Activated CD8-positive, alpha-beta T cell treated with anti-CD3 and anti-CD28 coated beads for 36 hours (primary cell): ENCODE measurements at regions not wholly inside any gene's neighbourhood (a gene's known extent, or its start where the extent isn't known, plus 50 kb on each side); places are given as distances from the start of the nearest gene placed in this dataset.
"Not testable (repeated sequence)": the region's sequence is repeated elsewhere in the genome, so short reads cannot be mapped to it uniquely, and the experiment has no call there.

Source experiments
- ATAC-seq: fragments of 200-7000 bp; cut with Tn5 transposase; one replicate; pipeline ENCODE4 v1.10.0; 2021; ENCODE audit warnings: mild to moderate bottlenecking, moderate library complexity
- CTCF ChIA-PET: fragments of 350-600 bp; sonication (Branson Sonifier 250); formaldehyde crosslinking; loops from one replicate; lab custom pipeline; 2021; ENCODE audit warnings: antibody characterized with exemption; lab: Charles Lee
- POLR2A ChIA-PET: fragments of 350-600 bp; sonication (Branson Sonifier 250); formaldehyde crosslinking; loops from one replicate; lab custom pipeline; 2021; ENCODE audit warnings: antibody characterized with exemption; lab: Charles Lee
- DNase-seq: peaks from one replicate; pipeline ENCODE4 v3.0.0-alpha.2; 2020
- H3K27ac Mint-ChIP-seq: one replicate; pipeline ENCODE4 v1.8.0; 2021; ENCODE audit warnings: mild to moderate bottlenecking, mixed read lengths
- H3K27me3 Mint-ChIP-seq: one replicate; pipeline ENCODE4 v1.8.0; 2021; ENCODE audit warnings: mixed read lengths
- H3K36me3 Mint-ChIP-seq: one replicate; pipeline ENCODE4 v1.8.0; 2021; ENCODE audit warnings: low read depth, mixed read lengths
- H3K4me1 Mint-ChIP-seq: one replicate; pipeline ENCODE4 v1.8.0; 2021; ENCODE audit warnings: low read depth, mixed read lengths
- H3K4me3 Mint-ChIP-seq: one replicate; pipeline ENCODE4 v1.8.0; 2021; ENCODE audit warnings: mild to moderate bottlenecking, moderate library complexity, mixed read lengths
- H3K9me3 Mint-ChIP-seq: one replicate; pipeline ENCODE4 v1.8.0; 2021; ENCODE audit warnings: mixed read lengths
- CTCF ChIP-seq: fragments of 200-600 bp; IDR thresholded peaks from one replicate; pipeline ENCODE4 v1.8.0; 2022; ENCODE audit warnings: antibody characterized with exemption, mild to moderate bottlenecking
- intact Hi-C: fragments of 100-400 bp; cut with micrococcal nuclease; formaldehyde crosslinking; loops from one replicate; pipeline ENCODE4 v1.10.0; 2022

GRCh38 chr3:81349816-81350340, 411.6 kb downstream of the GBE1 start:
- TF ChIP-seq CTCF = no peak
- H3K27me3 Mint-ChIP-seq = no peaks in the 10 kb centered on the region
- POLR2A ChIA-PET = no interaction called here

DNA sequence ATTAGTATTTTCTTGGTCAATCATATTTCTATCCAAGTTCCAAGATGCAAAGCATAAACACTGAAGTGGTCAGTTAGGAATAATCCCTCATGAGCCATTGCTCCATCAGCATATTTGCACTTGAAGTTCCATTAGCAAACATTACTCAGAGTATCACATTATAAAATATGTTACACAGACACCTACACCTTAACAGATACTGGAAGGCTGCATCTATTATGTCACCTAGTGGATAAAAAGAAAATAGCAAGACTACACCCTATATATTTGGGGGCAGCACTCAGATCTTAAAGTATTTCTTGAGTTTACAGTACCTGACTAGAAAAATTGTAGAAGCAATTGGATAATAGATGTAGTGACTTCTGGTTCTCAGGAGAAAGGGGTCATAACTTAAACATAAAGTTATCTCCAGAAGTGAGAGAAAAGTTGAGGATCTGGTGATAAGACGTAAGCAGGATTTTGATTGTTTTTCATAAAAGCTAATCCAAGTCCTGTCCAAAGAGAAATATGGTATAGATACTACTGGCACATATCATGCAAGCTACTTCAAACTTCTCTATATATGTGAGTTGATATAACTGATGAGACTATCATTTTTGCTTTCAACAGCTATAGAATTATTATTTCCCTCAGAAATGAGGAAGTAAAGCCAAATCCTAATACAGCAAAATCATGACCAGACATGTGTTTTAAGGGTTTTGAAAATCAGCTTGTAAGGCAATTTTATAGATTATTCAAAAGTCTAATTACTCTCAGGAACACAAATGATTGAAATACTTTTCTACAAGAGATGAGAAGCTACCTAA, 422.2 kb downstream of the GBE1 start:
- no peak overlapping the region for H3K27ac Mint-ChIP-seq
- no peaks in the 10 kb centered on the region for H3K9me3 Mint-ChIP-seq
- intact Hi-C loops = no loop called here
- no peaks in the 10 kb centered on the region for H3K36me3 Mint-ChIP-seq
- peak; percentile 22 for TF ChIP-seq CTCF
- DNase-seq (no peak), ATAC-seq (peak; percentile 51)
- POLR2A ChIA-PET = interaction anchor here (0.5 to 0.6 kb wide), 2 partner anchors 22 to 26 kb away, joined by 4 to 5 read pairs; no protein-coding TSS in a partner anchor
- H3K4me1 Mint-ChIP-seq = no peaks in the 10 kb centered on the region
- no peak overlapping the region for H3K4me3 Mint-ChIP-seq
- CTCF ChIA-PET = interaction anchor here (0.6 to 3.3 kb wide), 3 partner anchors 10 to 499 kb away, joined by 3 to 13 read pairs (median 4); no protein-coding TSS in a partner anchor
- no peaks in the 10 kb centered on the region for H3K27me3 Mint-ChIP-seq

More at GRCh38 chr3:81349816-81350340, 411.6 kb downstream of the GBE1 start:
- Mint-ChIP-seq H3K9me3 (no peaks in the 10 kb centered on the region), H3K4me1 (no peaks in the 10 kb centered on the region), H3K4me3 (no peak overlapping the region), H3K36me3 (no peaks in the 10 kb centered on the region), H3K27ac (no peak overlapping the region)
- intact Hi-C loops = no loop called here
- DNase-seq (no peak), ATAC-seq (no peak)
- CTCF ChIA-PET = interaction anchor here (2.0 kb wide), 1 partner anchor 11 kb away, joined by 4 read pairs; no protein-coding TSS in a partner anchor

- no peaks in the 10 kb centered on the region for H3K27me3 Mint-ChIP-seq
- H3K4me1 Mint-ChIP-seq = no peaks in the 10 kb centered on the region
- no peaks in the 10 kb centered on the region for H3K36me3 Mint-ChIP-seq
- DNase-seq (no peak), ATAC-seq (no peak)
- no peak overlapping the region for H3K4me3 Mint-ChIP-seq
- intact Hi-C loops = no loop called here
- no peak overlapping the region for H3K27ac Mint-ChIP-seq
- POLR2A ChIA-PET = no interaction called here
- no peaks in the 10 kb centered on the region for H3K9me3 Mint-ChIP-seq
- CTCF ChIA-PET = no interaction called here
- no peak for TF ChIP-seq CTCF
Observed at GRCh38 chr3:81336470-81336869, 425.0 kb downstream of the GBE1 start.

DNA sequence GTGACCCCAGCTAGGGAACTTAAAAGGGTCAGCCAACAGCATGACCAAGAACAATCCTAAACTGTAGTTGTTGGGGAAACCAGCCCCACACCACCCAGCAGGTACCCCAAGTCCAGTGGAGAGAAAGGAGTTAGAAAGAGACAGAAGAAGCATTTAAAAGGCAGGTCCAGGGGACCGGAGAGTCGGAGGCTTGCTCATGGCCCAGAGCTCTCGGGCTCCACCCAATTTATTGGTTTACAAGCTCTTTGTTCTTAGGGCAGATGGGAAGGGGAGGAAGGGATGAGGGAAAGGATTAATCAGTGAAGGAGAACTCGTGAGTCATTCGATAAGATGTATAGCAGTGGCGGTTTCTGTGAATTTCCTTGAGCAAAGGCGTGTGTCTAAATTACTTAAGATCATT, 431.6 kb downstream of the GBE1 start:
- intact Hi-C loops, H3K36me3 Mint-ChIP-seq, CTCF ChIA-PET, H3K27me3 Mint-ChIP-seq, H3K4me1 Mint-ChIP-seq, POLR2A ChIA-PET, H3K4me3 Mint-ChIP-seq, H3K27ac Mint-ChIP-seq, H3K9me3 Mint-ChIP-seq, DNase-seq, ATAC-seq: not testable (repeated sequence)

- Mint-ChIP-seq H3K36me3 (no peaks in the 10 kb centered on the region), H3K4me1 (no peaks in the 10 kb centered on the region), H3K4me3 (no peak overlapping the region), H3K27me3 (no peaks in the 10 kb centered on the region), H3K9me3 (no peaks in the 10 kb centered on the region), H3K27ac (no peak overlapping the region)
- CTCF ChIA-PET = no interaction called here
- intact Hi-C loops = no loop called here
- ATAC-seq = no peak
- no peak for DNase-seq
- POLR2A ChIA-PET = no interaction called here
- TF ChIP-seq CTCF = no peak
Observed at GRCh38 chr3:81326245-81326644, 435.2 kb downstream of the GBE1 start.
